ENCODE measurements at regions not wholly inside any gene's neighbourhood (a gene's known extent, or its start where the extent isn't known, plus 50 kb on each side); places are given as distances from the start of the nearest gene placed in this dataset.
"Not testable (repeated sequence)": the region's sequence is repeated elsewhere in the genome, so short reads cannot be mapped to it uniquely, and the experiment has no call there.

DNA sequence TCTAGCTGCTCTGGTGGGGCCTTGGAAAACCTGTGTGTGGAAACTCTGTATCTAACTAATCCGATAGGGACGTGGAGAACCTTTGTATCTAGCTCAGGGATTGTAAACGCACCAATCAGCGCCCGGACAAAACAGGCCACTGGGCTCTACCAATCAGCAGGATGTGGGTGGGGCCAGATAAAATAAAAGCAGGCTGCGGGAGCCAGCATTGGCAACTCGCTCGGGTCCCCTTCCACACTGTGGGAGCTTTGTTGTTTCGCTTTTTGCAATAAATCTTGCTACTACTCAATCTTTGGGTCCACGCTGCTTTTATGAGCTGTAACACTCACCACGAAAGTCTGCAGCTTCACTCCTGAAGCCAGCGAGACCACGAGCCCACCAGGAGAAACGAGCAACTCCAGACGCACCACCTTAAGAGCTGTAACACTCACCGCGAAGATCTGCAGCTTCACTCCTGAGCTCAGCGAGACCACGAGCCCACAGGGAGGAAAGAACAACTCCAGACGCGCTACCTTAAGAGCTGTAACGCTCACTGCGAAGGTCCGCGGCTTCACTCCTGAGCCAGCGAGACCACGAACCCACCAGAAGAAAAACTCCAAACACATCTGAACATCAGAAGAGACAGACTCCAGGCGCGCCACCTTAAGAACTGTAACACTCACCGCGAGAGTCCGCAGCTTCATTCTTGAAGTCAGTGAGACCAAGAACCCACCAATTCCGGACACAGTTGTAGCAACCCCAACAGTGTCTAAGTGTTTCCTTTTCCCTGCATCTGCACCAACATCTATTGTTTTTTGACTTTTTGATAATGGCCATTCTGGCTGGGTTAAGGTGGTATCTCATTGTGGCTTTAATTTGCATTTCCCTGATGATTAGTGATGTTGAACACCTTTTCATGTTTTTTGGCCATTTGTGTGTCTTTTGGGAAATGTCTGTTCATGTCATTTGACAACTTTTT is 92.2 kb upstream of the ITGB1 start:
- not testable (repeated sequence) for H3K23ac ChIP-seq (ENCODE audit: low read length in 2 of 2); H4K8ac ChIP-seq (ENCODE audit: low read length); H3K36me3 ChIP-seq (ENCODE audit: control insufficient read depth in 1 of 2, insufficient read depth in 2 of 2, low read depth in 1 of 2, low read length in 2 of 2); DNase-seq; H4K91ac ChIP-seq (ENCODE audit: low read length); H3K4me1 ChIP-seq (ENCODE audit: control insufficient read depth, insufficient read depth, low read depth, low read length); H3K9me3 ChIP-seq (ENCODE audit: control insufficient read depth, low read length); H2BK12ac ChIP-seq (ENCODE audit: low read length in 2 of 2); H3K4me3 ChIP-seq (ENCODE audit: insufficient read depth in 1 of 2, low read depth in 1 of 2, low read length in 2 of 2); H2AFZ ChIP-seq (ENCODE audit: low read depth, low read length); H3K27ac ChIP-seq (ENCODE audit: low read length, poor library complexity, severe bottlenecking); H2AK5ac ChIP-seq (ENCODE audit: low read length, severe bottlenecking); H2BK120ac ChIP-seq (ENCODE audit: low read depth, low read length); H3K9ac ChIP-seq (ENCODE audit: low read length); H3K14ac ChIP-seq (ENCODE audit: low read length in 2 of 2); H2BK15ac ChIP-seq (ENCODE audit: low read depth, poor library complexity, severe bottlenecking); H3K27me3 ChIP-seq (ENCODE audit: control insufficient read depth in 1 of 2, insufficient read depth in 1 of 2, low read length in 2 of 2); H3K18ac ChIP-seq (ENCODE audit: low read depth in 1 of 2, low read length in 2 of 2); H3K4ac ChIP-seq (ENCODE audit: low read depth in 1 of 2, low read length in 2 of 2); H3K4me2 ChIP-seq (ENCODE audit: low read length, poor library complexity, severe bottlenecking); H2BK5ac ChIP-seq (ENCODE audit: low read depth, low read length, poor library complexity, severe bottlenecking)
- H3K79me1 ChIP-seq (replicated peaks; ENCODE audit: low read length, poor library complexity, severe bottlenecking) = peaks cover 15% of the 10 kb centered on the region
- WGBS = 90% methylated on average over 33 of the region's 33 CpGs

DNA sequence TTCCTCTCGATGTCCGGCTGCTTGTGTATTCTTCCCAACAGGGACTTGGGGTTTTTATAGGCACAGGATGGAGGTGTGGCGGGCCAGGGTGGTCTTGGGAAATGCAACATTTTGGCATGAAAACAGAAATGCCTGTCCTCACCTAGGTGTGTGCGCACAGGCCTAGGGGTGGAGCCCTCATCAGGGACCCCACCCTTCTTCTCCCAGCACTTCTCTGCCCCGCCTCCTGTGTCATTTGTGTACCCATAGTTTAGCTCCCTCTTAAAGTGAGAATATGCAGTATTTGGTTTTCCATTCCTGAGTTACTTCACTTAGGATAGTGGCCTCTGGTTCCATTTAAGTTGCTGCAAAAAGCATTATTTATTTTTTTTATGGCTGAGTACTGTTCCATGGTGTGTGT is 90.2 kb upstream of the ITGB1 start:
- Histone ChIP-seq H2BK15ac (ENCODE audit: low read depth, poor library complexity, severe bottlenecking) (no peak overlapping the region), H3K79me1 (replicated peaks; ENCODE audit: low read length, poor library complexity, severe bottlenecking) (peaks cover 13% of the 10 kb centered on the region), H3K23ac (ENCODE audit: low read length in 2 of 2) (no peak overlapping the region), H4K8ac (ENCODE audit: low read length) (no peak overlapping the region), H3K4me2 (ENCODE audit: low read length, poor library complexity, severe bottlenecking) (no peak overlapping the region), H2BK5ac (ENCODE audit: low read depth, low read length, poor library complexity, severe bottlenecking) (no peak overlapping the region), H2BK120ac (ENCODE audit: low read depth, low read length) (no peak overlapping the region), H3K18ac (ENCODE audit: low read depth in 1 of 2, low read length in 2 of 2) (no peak overlapping the region), H3K36me3 (ENCODE audit: control insufficient read depth in 1 of 2, insufficient read depth in 2 of 2, low read depth in 1 of 2, low read length in 2 of 2) (no peaks in the 10 kb centered on the region), H3K9me3 (ENCODE audit: control insufficient read depth, low read length) (no peaks in the 10 kb centered on the region), H3K4ac (ENCODE audit: low read depth in 1 of 2, low read length in 2 of 2) (no peak overlapping the region), H3K14ac (ENCODE audit: low read length in 2 of 2) (no peak overlapping the region), H3K9ac (ENCODE audit: low read length) (no peak overlapping the region), H3K4me1 (ENCODE audit: control insufficient read depth, insufficient read depth, low read depth, low read length) (peaks cover 2% of the 10 kb centered on the region), H4K91ac (ENCODE audit: low read length) (no peak overlapping the region), H2AFZ (ENCODE audit: low read depth, low read length) (no peak overlapping the region), H3K4me3 (ENCODE audit: insufficient read depth in 1 of 2, low read depth in 1 of 2, low read length in 2 of 2) (no peak overlapping the region), H2BK12ac (ENCODE audit: low read length in 2 of 2) (no peak overlapping the region), H3K27ac (ENCODE audit: low read length, poor library complexity, severe bottlenecking) (no peak overlapping the region), H3K27me3 (ENCODE audit: control insufficient read depth in 1 of 2, insufficient read depth in 1 of 2, low read length in 2 of 2) (no peaks in the 10 kb centered on the region), H2AK5ac (ENCODE audit: low read length, severe bottlenecking) (no peak overlapping the region)
- no peak for DNase-seq
- WGBS = 97% methylated on average over 4 of the region's 5 CpGs

DNA sequence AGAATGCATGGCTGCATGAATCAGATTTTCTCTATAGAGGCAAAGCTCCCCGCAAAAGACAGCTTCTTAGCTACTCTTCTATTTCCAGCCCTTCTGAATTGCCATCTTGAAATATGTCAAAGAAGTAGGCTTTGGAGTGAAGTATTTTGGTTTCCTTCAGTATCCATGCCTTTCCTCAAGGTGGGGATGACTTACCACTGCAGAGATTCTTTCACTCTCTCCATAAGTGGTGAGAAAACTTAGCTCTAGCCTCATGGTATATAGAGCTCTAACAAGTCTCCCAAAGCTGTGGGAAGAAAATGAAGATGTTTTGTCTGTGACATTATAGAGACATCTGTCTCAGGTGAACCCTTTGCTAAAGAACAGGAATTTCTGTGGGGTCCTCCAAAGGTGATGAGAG is 89.6 kb upstream of the ITGB1 start:
- H2AK5ac ChIP-seq (ENCODE audit: low read length, severe bottlenecking) = no peak overlapping the region
- no peak overlapping the region for H2BK120ac ChIP-seq (ENCODE audit: low read depth, low read length)
- no peak overlapping the region for H2BK15ac ChIP-seq (ENCODE audit: low read depth, poor library complexity, severe bottlenecking)
- H3K14ac ChIP-seq (ENCODE audit: low read length in 2 of 2) = no peak overlapping the region
- WGBS = no CpG with 5 or more reads among the region's 1 CpG
- H3K23ac ChIP-seq (ENCODE audit: low read length in 2 of 2) = no peak overlapping the region
- no peak overlapping the region for H3K27ac ChIP-seq (ENCODE audit: low read length, poor library complexity, severe bottlenecking)
- no peak for DNase-seq
- no peak overlapping the region for H3K18ac ChIP-seq (ENCODE audit: low read depth in 1 of 2, low read length in 2 of 2)
- no peaks in the 10 kb centered on the region for H3K9me3 ChIP-seq (ENCODE audit: control insufficient read depth, low read length)
- H2BK12ac ChIP-seq (ENCODE audit: low read length in 2 of 2) = no peak overlapping the region
- H4K91ac ChIP-seq (ENCODE audit: low read length) = no peak overlapping the region
- no peaks in the 10 kb centered on the region for H3K4me1 ChIP-seq (ENCODE audit: control insufficient read depth, insufficient read depth, low read depth, low read length)
- no peaks in the 10 kb centered on the region for H3K27me3 ChIP-seq (ENCODE audit: control insufficient read depth in 1 of 2, insufficient read depth in 1 of 2, low read length in 2 of 2)
- H3K4me3 ChIP-seq (ENCODE audit: insufficient read depth in 1 of 2, low read depth in 1 of 2, low read length in 2 of 2) = no peak overlapping the region
- H2BK5ac ChIP-seq (ENCODE audit: low read depth, low read length, poor library complexity, severe bottlenecking) = no peak overlapping the region
- H3K4me2 ChIP-seq (ENCODE audit: low read length, poor library complexity, severe bottlenecking) = no peak overlapping the region
- no peak overlapping the region for H2AFZ ChIP-seq (ENCODE audit: low read depth, low read length)
- H3K4ac ChIP-seq (ENCODE audit: low read depth in 1 of 2, low read length in 2 of 2) = no peak overlapping the region
- no peaks in the 10 kb centered on the region for H3K36me3 ChIP-seq (ENCODE audit: control insufficient read depth in 1 of 2, insufficient read depth in 2 of 2, low read depth in 1 of 2, low read length in 2 of 2)
- no peak overlapping the region for H4K8ac ChIP-seq (ENCODE audit: low read length)
- H3K9ac ChIP-seq (ENCODE audit: low read length) = no peak overlapping the region
- peaks cover 13% of the 10 kb centered on the region for H3K79me1 ChIP-seq (replicated peaks; ENCODE audit: low read length, poor library complexity, severe bottlenecking)

DNA sequence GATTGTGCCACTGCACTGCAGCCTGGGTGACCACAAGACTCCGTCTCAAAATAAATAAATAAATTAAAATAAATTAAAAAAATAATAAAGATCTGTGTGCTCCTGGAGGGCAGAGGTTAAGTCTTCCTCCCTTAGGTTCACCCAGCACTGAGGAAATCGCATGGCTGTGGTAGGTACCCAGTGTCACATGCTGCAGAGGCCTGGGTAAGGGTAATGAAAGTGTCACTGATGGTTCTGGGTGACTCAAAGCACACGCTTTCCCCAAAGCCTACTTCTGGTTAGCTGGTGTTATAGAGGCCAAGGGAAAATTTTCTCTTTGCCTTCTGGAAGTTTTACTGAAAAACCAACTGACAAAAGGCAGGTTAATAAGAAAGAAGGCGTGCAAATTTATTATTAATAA is 88.8 kb upstream of the ITGB1 start:
- Histone ChIP-seq H3K4ac (ENCODE audit: low read depth in 1 of 2, low read length in 2 of 2) (no peak overlapping the region), H2BK15ac (ENCODE audit: low read depth, poor library complexity, severe bottlenecking) (no peak overlapping the region), H2AFZ (ENCODE audit: low read depth, low read length) (no peak overlapping the region), H3K27me3 (ENCODE audit: control insufficient read depth in 1 of 2, insufficient read depth in 1 of 2, low read length in 2 of 2) (no peaks in the 10 kb centered on the region), H4K91ac (ENCODE audit: low read length) (no peak overlapping the region), H3K36me3 (ENCODE audit: control insufficient read depth in 1 of 2, insufficient read depth in 2 of 2, low read depth in 1 of 2, low read length in 2 of 2) (no peaks in the 10 kb centered on the region), H3K4me2 (ENCODE audit: low read length, poor library complexity, severe bottlenecking) (no peak overlapping the region), H4K8ac (ENCODE audit: low read length) (no peak overlapping the region), H3K4me1 (ENCODE audit: control insufficient read depth, insufficient read depth, low read depth, low read length) (peaks cover 1% of the 10 kb centered on the region), H3K27ac (ENCODE audit: low read length, poor library complexity, severe bottlenecking) (no peak overlapping the region), H3K14ac (ENCODE audit: low read length in 2 of 2) (no peak overlapping the region), H2BK120ac (ENCODE audit: low read depth, low read length) (no peak overlapping the region), H3K9ac (ENCODE audit: low read length) (no peak overlapping the region), H2AK5ac (ENCODE audit: low read length, severe bottlenecking) (no peak overlapping the region), H3K18ac (ENCODE audit: low read depth in 1 of 2, low read length in 2 of 2) (no peak overlapping the region), H3K23ac (ENCODE audit: low read length in 2 of 2) (no peak overlapping the region), H3K79me1 (replicated peaks; ENCODE audit: low read length, poor library complexity, severe bottlenecking) (peaks cover 11% of the 10 kb centered on the region), H2BK12ac (ENCODE audit: low read length in 2 of 2) (no peak overlapping the region), H2BK5ac (ENCODE audit: low read depth, low read length, poor library complexity, severe bottlenecking) (no peak overlapping the region), H3K9me3 (ENCODE audit: control insufficient read depth, low read length) (no peaks in the 10 kb centered on the region), H3K4me3 (ENCODE audit: insufficient read depth in 1 of 2, low read depth in 1 of 2, low read length in 2 of 2) (no peak overlapping the region)
- 97% methylated on average over 2 of the region's 4 CpGs for WGBS
- no peak for DNase-seq

Measured in mesenchymal stem cell (in vitro differentiated cells and primary cell).